Activated T-helper 1 cell treated with anti-CD3 and anti-CD28 coated beads, Interleukin-2, amount 50 U/mL, for 16 hours (primary cell): ENCODE measurements at regions not wholly inside any gene's neighbourhood (a gene's known extent, or its start where the extent isn't known, plus 50 kb on each side); places are given as distances from the start of the nearest gene placed in this dataset.
"Not testable (repeated sequence)": the region's sequence is repeated elsewhere in the genome, so short reads cannot be mapped to it uniquely, and the experiment has no call there.

Experiments
- DNase-seq, 2 donors: peaks; one replicate each; pipeline ENCODE4 v3.0.0-alpha.2; 2020; ENCODE audit warnings: low read depth in 1 of 2, low spot score in 1 of 2

DNA sequence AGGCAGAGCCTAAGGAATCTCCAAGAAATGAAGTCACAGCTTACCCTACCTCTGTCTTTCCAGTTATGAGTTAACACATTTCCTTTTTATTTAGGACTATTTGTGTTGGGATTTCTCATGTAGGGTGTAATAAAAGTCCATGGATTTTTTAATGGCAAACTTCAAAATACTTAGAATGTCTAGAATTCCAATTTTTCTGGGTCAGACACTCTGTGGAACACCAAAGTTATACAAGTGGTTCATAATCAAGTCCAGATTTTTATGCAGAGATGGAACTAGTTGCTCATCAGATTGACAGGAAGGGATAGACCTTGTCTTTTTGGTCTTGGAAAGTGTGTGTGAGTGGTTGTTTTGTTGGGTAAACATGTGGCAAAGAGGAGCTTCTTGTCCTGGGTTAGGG is 69.8 kb upstream of the ADRA1D start:
- no peak for DNase-seq

DNA sequence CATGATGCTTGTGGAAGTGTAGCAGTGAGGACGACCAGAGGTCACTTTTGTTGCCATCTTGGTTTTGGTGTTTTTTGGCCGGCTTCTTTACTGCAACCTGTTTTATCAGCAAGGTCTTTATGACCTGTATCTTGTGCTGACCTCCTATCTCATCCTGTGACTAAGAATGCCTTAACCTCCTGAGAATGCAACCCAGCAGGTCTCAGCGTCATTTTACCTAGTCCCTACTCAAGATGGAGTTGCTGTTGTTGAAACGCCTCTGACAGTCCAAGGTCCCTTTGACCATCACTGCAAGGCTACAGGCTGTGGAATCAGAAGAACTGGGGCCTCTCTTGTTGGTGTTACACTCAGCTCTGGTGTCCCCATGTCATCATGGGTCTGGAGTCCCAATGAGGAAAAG is 61.5 kb upstream of the ADRA1D start:
- DNase-seq, result not testable (repeated sequence)

DNA sequence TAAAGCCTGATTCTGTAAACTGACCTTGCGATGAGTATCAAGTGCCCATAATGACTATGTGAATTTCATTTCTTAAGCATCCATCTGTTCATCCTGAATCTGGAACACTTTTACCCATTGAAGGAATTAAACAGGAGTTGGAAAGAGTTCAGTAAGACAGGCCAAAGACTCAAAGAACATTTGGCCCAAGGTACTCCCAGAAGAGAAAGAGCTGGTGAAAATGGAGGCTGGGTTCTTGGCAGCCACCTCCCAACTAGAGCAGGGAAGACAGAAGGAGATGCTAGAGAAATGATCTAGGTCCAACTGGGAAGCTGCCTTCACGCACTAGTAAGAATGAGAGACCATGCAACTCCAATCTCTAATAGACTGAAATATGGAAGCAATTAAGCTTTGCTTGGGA is 57.1 kb upstream of the ADRA1D start:
- DNase-seq, result no peak

DNA sequence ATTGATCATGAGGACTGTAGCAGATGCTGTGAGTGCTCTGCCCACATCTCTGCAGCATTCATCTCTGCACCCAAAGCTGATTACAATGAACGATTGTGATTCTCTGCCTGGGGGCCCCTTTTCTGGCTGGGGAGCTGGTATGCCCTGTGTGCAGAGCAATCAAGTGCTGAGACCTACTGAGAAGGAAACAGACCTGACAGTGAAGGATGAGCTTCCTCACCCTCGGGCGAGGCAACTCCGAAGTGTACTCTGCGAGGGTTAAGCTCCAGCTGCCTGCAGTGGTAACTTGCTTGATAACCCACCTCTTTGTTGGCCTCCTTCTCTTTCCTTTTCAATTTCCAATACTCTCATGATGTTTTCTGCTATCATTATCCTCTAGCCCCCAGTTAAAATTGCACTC is 56.0 kb upstream of the ADRA1D start:
- DNase-seq, result no peak

DNA sequence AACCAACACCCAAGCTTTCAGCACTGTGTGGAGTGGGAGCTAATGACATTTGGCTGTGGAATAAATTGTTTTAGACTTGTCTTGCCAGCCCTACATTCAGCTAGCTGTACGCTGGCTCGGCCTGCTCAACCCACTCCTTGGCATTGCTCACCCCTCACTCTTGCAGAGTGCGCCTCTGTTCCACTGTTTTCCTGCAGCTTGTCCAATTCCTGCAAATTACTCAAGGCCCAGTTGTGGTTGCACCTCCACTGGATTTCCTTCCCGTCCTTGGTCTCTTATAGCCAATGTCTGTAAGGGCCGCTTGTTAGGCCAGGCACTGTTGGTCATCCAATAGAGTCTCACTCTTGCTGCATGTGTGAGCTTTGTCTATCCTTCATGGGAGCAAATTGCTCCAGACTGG is 55.5 kb upstream of the ADRA1D start:
- DNase-seq, result no peak

DNA sequence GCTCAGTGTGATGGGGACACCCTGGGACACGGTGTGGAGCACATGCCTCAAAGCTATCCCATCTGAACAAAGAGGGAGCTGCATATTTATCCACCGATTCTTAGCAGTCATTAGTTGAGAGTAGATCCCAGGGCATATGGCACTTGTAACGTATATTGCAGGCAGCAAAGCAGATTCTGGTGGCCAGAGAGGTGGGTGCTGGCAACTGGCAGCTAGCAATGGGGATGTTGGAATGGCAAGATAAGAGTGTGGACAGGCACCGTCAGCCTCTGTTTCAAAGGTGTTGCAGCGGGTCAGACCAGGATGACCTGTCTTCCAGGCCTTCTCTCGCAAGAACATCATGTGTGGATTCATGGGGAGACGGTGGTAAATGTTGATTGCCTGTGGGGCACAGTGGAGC is 54.0 kb upstream of the ADRA1D start:
- DNase-seq, result no peak

DNA sequence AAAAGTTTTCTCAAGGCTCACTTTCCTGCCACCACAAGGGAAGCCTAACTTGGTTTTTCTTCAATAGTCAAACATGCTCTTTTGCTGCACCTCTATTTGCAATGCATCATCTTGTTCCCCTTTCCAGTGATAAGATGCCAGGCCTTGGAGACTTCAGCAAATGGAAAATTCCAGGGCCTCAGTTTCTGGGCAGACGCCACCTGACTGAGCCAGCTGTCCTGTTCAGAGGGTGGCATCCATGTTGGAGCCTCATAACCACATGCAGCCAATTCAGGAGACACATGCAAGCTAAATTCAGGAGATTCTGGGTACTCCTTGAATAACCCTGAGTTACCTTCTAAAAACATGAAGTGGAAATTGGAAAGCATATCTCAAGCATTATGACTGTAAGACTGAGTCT is 51.8 kb upstream of the ADRA1D start:
- no peak for DNase-seq

DNA sequence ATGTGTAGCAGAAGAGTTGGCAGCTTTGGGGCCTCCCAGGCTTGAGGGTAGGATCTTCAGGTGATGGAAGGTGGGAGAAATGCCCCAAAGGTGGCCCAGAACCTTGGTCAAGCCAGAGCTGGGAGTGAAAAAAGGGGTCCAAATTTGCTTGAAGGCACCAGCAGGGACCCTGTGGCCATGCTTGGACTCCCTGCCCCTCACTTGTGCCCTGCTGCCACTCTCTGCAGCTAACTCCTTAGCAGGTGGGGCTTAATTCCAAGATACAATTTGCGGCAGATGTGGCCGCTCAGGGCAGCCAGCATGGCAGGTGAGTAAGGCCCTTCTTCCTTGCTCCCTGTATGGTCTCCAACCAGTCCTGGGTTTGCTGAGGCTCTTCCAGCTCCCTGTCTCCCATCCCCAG is 51.3 kb upstream of the ADRA1D start:
- no peak for DNase-seq

DNA sequence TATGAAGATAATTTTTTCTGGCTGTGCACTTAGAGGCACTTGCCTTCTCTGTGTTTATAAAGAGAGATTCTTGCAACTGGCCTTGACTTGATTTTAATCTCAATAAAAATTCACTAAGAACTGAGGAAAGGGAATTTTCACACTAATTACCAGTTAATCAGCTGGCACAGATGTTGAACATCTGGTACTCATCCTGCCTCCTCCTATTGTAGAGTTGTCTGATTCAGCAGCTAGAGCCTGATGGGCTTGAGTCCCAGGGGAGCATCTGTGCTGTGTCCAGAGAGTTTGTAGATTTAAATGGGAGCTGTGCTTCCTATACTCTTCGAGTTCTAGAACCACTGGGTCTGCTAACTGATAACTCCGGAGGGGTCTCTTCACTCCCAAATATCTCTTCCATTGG is 50.7 kb upstream of the ADRA1D start:
- no peak for DNase-seq

DNA sequence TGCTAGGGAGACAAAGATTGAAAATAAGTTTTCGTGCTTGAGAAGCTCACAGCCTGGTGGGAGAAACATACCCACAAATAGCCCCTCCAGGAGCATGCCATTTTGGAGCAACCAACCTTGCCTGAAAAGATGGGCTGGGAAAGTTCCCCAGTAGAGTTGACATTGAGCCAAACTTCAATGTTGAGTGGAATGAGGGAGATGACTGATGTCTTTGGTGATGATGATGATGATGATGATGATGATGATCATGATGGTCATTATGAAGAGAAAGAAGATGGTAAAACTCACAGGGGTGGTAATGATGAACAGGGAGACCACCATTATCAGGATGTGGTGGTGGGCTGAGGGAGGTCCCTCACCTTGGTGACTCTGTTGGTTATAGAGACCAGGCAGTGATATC is 50.1 kb upstream of the ADRA1D start:
- no peak for DNase-seq
